ENCODE measurements at regions not wholly inside any gene's neighbourhood (a gene's known extent, or its start where the extent isn't known, plus 50 kb on each side); places are given as distances from the start of the nearest gene placed in this dataset.

DNA sequence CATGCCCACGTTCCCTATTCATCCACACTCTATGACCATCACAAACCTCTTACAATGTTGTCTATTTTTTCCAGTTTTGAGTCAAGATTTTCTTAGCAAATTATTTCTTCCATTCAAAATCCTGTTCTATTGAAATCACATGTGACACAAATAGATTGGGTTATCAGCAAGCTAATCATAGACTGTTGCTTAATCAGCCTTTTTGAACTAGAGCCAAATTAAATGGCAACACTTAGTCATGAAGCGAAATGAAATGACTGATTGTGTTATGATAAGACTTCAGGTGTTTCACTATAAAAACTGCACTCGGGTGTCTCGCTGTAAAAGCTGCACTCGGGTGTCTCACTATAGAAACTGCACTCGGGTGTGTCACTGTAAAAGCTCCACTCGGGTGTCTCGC, 890.0 kb upstream of the FRG1 start:
- H3K9me3 ChIP-seq (ENCODE audit: control insufficient read depth, low read length): no peaks in the 10 kb centered on the region
- H3K27ac ChIP-seq (ENCODE audit: low read depth, low read length, severe bottlenecking): no peak overlapping the region
- WGBS, 2 experiments (ENCODE audit: insufficient coverage in 2 of 2): 87 to 94% methylated on average over 5 to 6 of the region's 8 CpGs
- peaks cover 4% of the 10 kb centered on the region for H3K4me1 ChIP-seq (ENCODE audit: control insufficient read depth, insufficient read depth, low read length, poor library complexity, severe bottlenecking)
- no peaks in the 10 kb centered on the region for H3K36me3 ChIP-seq (ENCODE audit: control insufficient read depth, insufficient read depth, low read length)
- H3K4me3 ChIP-seq (ENCODE audit: extremely low read depth, insufficient read depth, low read length, poor library complexity, severe bottlenecking): no peak overlapping the region

GRCh38 chr4:189053621-189054020, 887.1 kb upstream of the FRG1 start:
- Histone ChIP-seq H3K36me3 (ENCODE audit: control insufficient read depth, insufficient read depth, low read length) (no peaks in the 10 kb centered on the region), H3K9me3 (ENCODE audit: control insufficient read depth, low read length) (no peaks in the 10 kb centered on the region), H3K4me3 (ENCODE audit: extremely low read depth, insufficient read depth, low read length, poor library complexity, severe bottlenecking) (no peak overlapping the region), H3K27ac (ENCODE audit: low read depth, low read length, severe bottlenecking) (no peak overlapping the region), H3K4me1 (ENCODE audit: control insufficient read depth, insufficient read depth, low read length, poor library complexity, severe bottlenecking) (no peaks in the 10 kb centered on the region)
- WGBS, 2 experiments (ENCODE audit: insufficient coverage in 2 of 2): 83 to 87% methylated on average over 7 of the region's 7 CpGs

DNA sequence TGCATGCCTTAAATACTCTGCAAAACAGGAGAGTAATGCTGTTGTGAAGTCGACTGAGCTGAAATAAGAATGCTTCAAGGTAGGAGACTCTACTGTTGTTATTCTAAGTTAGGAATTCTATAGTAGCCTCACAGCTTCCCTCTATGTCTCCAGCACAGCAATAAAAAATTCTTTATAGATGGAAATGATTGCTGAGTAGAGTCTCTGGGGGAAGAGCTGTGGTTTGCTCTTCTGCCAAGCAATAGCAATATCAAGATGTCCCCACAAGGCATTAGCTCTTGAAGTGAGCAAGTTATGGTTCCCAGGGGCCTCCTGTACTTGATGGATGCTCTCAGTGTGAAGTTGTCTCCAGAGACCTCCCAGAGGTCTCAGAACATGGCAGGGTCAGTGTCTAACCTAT, 880.6 kb upstream of the FRG1 start:
- Histone ChIP-seq H3K27ac (ENCODE audit: low read depth, low read length, severe bottlenecking) (no peak overlapping the region), H3K4me1 (ENCODE audit: control insufficient read depth, insufficient read depth, low read length, poor library complexity, severe bottlenecking) (no peaks in the 10 kb centered on the region), H3K36me3 (ENCODE audit: control insufficient read depth, insufficient read depth, low read length) (no peaks in the 10 kb centered on the region), H3K9me3 (ENCODE audit: control insufficient read depth, low read length) (no peaks in the 10 kb centered on the region), H3K4me3 (ENCODE audit: extremely low read depth, insufficient read depth, low read length, poor library complexity, severe bottlenecking) (no peak overlapping the region)
- WGBS, 2 experiments (ENCODE audit: insufficient coverage in 2 of 2): no CpG with 5 or more reads among the region's 1 CpG

DNA sequence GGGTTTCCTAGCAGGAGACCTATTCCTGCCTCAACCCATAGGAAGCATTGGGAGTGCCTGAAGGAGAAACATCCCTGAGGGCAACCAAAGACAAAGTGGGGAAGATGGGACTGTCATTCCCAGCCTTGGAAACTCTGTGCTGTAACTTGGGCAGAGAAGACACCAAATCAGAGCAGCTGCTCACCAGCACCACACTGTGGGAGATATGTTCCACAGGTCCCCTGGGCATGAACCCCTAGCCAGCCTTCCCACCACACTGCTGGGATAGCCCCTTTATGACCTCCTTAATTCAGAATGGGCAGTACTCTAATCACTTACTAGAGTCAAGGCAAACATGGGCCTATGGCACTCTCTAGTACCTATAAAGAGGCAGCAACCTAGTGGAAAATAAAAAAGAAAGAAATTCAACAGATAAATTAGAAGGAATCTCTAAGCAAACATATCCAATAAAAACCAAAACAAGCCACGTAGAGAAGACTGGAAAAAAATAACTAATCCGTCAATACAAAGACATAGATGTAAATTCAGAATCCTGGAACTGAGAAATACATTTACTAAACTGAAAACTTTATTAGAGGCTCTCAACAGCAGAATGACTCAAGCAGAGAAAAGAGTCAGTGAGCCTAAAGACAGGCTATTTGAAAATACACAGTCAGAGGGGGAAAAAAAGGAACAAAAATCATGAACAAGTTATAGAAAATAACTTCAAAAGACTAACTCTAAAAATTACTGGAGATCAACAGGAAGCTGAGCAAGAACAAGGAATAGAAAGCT, 878.4 kb upstream of the FRG1 start:
- H3K27ac ChIP-seq (ENCODE audit: low read depth, low read length, severe bottlenecking): no peak overlapping the region
- H3K4me1 ChIP-seq (ENCODE audit: control insufficient read depth, insufficient read depth, low read length, poor library complexity, severe bottlenecking): peaks cover 9% of the 10 kb centered on the region
- H3K36me3 ChIP-seq (ENCODE audit: control insufficient read depth, insufficient read depth, low read length): no peaks in the 10 kb centered on the region
- no CpG with 5 or more reads among the region's 2 CpGs for WGBS, 2 experiments (ENCODE audit: insufficient coverage in 2 of 2)
- no peaks in the 10 kb centered on the region for H3K9me3 ChIP-seq (ENCODE audit: control insufficient read depth, low read length)
- H3K4me3 ChIP-seq (ENCODE audit: extremely low read depth, insufficient read depth, low read length, poor library complexity, severe bottlenecking): no peak overlapping the region

GRCh38 chr4:189069772-189070171, 870.9 kb upstream of the FRG1 start:
- H3K4me3 ChIP-seq (ENCODE audit: extremely low read depth, insufficient read depth, low read length, poor library complexity, severe bottlenecking): no peak overlapping the region
- H3K36me3 ChIP-seq (ENCODE audit: control insufficient read depth, insufficient read depth, low read length): no peaks in the 10 kb centered on the region
- no peaks in the 10 kb centered on the region for H3K9me3 ChIP-seq (ENCODE audit: control insufficient read depth, low read length)
- peaks cover 9% of the 10 kb centered on the region for H3K4me1 ChIP-seq (ENCODE audit: control insufficient read depth, insufficient read depth, low read length, poor library complexity, severe bottlenecking)
- H3K27ac ChIP-seq (ENCODE audit: low read depth, low read length, severe bottlenecking): no peak overlapping the region
- no CpG with 5 or more reads among the region's 1 CpG for WGBS, 2 experiments (ENCODE audit: insufficient coverage in 2 of 2)

- H3K36me3 ChIP-seq (ENCODE audit: control insufficient read depth, insufficient read depth, low read length): no peaks in the 10 kb centered on the region
- no peak overlapping the region for H3K27ac ChIP-seq (ENCODE audit: low read depth, low read length, severe bottlenecking)
- 89 to 100% methylated on average over 3 to 4 of the region's 6 CpGs for WGBS, 2 experiments (ENCODE audit: insufficient coverage in 2 of 2)
- H3K9me3 ChIP-seq (ENCODE audit: control insufficient read depth, low read length): no peaks in the 10 kb centered on the region
- H3K4me3 ChIP-seq (ENCODE audit: extremely low read depth, insufficient read depth, low read length, poor library complexity, severe bottlenecking): no peak overlapping the region
- H3K4me1 ChIP-seq (ENCODE audit: control insufficient read depth, insufficient read depth, low read length, poor library complexity, severe bottlenecking): peaks cover 4% of the 10 kb centered on the region
These were observed 869.4 kb upstream of the FRG1 start for GRCh38 chr4:189071241-189071640.

GRCh38 chr4:189073739-189074138, 866.9 kb upstream of the FRG1 start:
- Histone ChIP-seq H3K36me3 (ENCODE audit: control insufficient read depth, insufficient read depth, low read length) (no peaks in the 10 kb centered on the region), H3K9me3 (ENCODE audit: control insufficient read depth, low read length) (no peaks in the 10 kb centered on the region), H3K4me3 (ENCODE audit: extremely low read depth, insufficient read depth, low read length, poor library complexity, severe bottlenecking) (no peak overlapping the region), H3K27ac (ENCODE audit: low read depth, low read length, severe bottlenecking) (no peak overlapping the region), H3K4me1 (ENCODE audit: control insufficient read depth, insufficient read depth, low read length, poor library complexity, severe bottlenecking) (no peaks in the 10 kb centered on the region)
- 96 to 100% methylated on average over 2 to 6 of the region's 6 CpGs for WGBS, 2 experiments (ENCODE audit: insufficient coverage in 2 of 2)

GRCh38 chr4:189081826-189082225, 858.8 kb upstream of the FRG1 start:
- Histone ChIP-seq H3K36me3 (ENCODE audit: control insufficient read depth, insufficient read depth, low read length) (no peaks in the 10 kb centered on the region), H3K4me3 (ENCODE audit: extremely low read depth, insufficient read depth, low read length, poor library complexity, severe bottlenecking) (no peak overlapping the region), H3K27ac (ENCODE audit: low read depth, low read length, severe bottlenecking) (no peak overlapping the region), H3K4me1 (ENCODE audit: control insufficient read depth, insufficient read depth, low read length, poor library complexity, severe bottlenecking) (no peaks in the 10 kb centered on the region), H3K9me3 (ENCODE audit: control insufficient read depth, low read length) (no peaks in the 10 kb centered on the region)

- Histone ChIP-seq H3K27ac (ENCODE audit: low read depth, low read length, severe bottlenecking) (no peak overlapping the region), H3K4me3 (ENCODE audit: extremely low read depth, insufficient read depth, low read length, poor library complexity, severe bottlenecking) (no peak overlapping the region), H3K9me3 (ENCODE audit: control insufficient read depth, low read length) (no peaks in the 10 kb centered on the region), H3K36me3 (ENCODE audit: control insufficient read depth, insufficient read depth, low read length) (no peaks in the 10 kb centered on the region), H3K4me1 (ENCODE audit: control insufficient read depth, insufficient read depth, low read length, poor library complexity, severe bottlenecking) (no peaks in the 10 kb centered on the region)
- WGBS, 2 experiments (ENCODE audit: insufficient coverage in 2 of 2): 50 to 82% methylated on average over 1 to 4 of the region's 5 CpGs
These were observed 856.9 kb upstream of the FRG1 start for GRCh38 chr4:189083769-189084168.

DNA sequence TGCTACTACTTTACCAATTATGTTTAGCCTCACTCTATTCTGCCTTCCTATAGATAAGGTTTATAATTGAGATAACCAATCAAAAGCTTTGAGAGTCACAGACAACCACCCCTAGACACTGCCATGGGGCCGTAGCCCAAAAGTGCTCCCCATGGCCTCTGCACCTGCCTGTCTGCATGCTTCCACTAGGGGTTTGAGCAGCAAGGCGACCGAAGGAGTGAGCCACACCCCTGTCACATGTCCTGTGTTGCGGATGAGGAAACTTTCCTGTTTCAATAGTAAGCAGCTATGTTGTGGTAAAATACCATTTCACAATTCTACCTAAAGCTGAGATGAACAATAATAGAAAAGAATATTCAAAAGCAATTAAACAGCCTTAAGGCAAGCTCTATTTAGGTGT, 856.0 kb upstream of the FRG1 start:
- H3K27ac ChIP-seq (ENCODE audit: low read depth, low read length, severe bottlenecking): no peak overlapping the region
- H3K4me1 ChIP-seq (ENCODE audit: control insufficient read depth, insufficient read depth, low read length, poor library complexity, severe bottlenecking): no peaks in the 10 kb centered on the region
- H3K36me3 ChIP-seq (ENCODE audit: control insufficient read depth, insufficient read depth, low read length): no peaks in the 10 kb centered on the region
- no peak overlapping the region for H3K4me3 ChIP-seq (ENCODE audit: extremely low read depth, insufficient read depth, low read length, poor library complexity, severe bottlenecking)
- no peaks in the 10 kb centered on the region for H3K9me3 ChIP-seq (ENCODE audit: control insufficient read depth, low read length)
- WGBS, 2 experiments (ENCODE audit: insufficient coverage in 2 of 2): 67 to 92% methylated on average over 2 to 4 of the region's 4 CpGs

GRCh38 chr4:189087971-189088370, 852.7 kb upstream of the FRG1 start:
- Histone ChIP-seq H3K36me3 (ENCODE audit: control insufficient read depth, insufficient read depth, low read length) (no peaks in the 10 kb centered on the region), H3K4me1 (ENCODE audit: control insufficient read depth, insufficient read depth, low read length, poor library complexity, severe bottlenecking) (peaks cover 2% of the 10 kb centered on the region), H3K27ac (ENCODE audit: low read depth, low read length, severe bottlenecking) (no peak overlapping the region), H3K9me3 (ENCODE audit: control insufficient read depth, low read length) (no peaks in the 10 kb centered on the region), H3K4me3 (ENCODE audit: extremely low read depth, insufficient read depth, low read length, poor library complexity, severe bottlenecking) (no peak overlapping the region)
- 72 to 100% methylated on average over 1 to 2 of the region's 2 CpGs for WGBS, 2 experiments (ENCODE audit: insufficient coverage in 2 of 2)
